GM23248 (cell line): ENCODE measurements at regions not wholly inside any gene's neighbourhood (a gene's known extent, or its start where the extent isn't known, plus 50 kb on each side); places are given as distances from the start of the nearest gene placed in this dataset.

Source experiments
- EZH2 ChIP-seq: fragments of 200-600 bp; sonication (generic); IDR thresholded peaks from 2 replicates; pipeline ENCODE4 v1.6.1; 2018; ENCODE audit warnings: antibody characterized with exemption, mild to moderate bottlenecking; ENCODE audit not compliant: insufficient read depth, poor library complexity, severe bottlenecking
- EZH2phosphoT487 ChIP-seq: fragments of 200-600 bp; sonication (generic); IDR thresholded peaks from 2 replicates; pipeline ENCODE4 v1.6.1; 2018; ENCODE audit warnings: antibody characterized with exemption, moderate library complexity, mild to moderate bottlenecking, low read depth; ENCODE audit not compliant: insufficient read depth

DNA sequence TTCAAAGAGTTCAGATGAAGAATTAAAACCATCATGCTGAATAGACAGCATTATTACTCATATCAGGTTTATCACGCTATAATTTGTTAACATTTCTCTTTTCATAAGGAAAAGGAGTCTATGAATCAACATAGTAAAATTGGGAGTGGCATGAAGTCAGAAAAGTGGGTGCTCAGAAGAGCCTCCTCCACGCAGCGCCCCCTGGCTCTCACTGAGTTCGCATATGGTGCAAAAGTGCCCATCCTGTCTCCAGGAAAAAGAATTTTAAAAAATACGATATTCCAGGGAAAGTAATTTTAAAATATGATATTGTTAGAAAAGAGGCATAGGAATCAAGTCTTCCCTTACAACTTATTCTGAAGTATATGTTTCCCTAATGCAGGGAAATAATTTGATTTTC, 176.3 kb upstream of the TCERG1L start:
- no peak for TF ChIP-seq EZH2
- no peak for TF ChIP-seq EZH2phosphoT487
